K562 (cell line): ENCODE measurements at regions not wholly inside any gene's neighbourhood (a gene's known extent, or its start where the extent isn't known, plus 50 kb on each side); places are given as distances from the start of the nearest gene placed in this dataset.

Experiments
- ATAC-seq: fragments of 200-7000 bp; cut with Tn5 transposase; 3 replicates; pipeline ENCODE4 v1.9.1; 2020; ENCODE audit warnings: moderate library complexity
- BruUV-seq: library from RNA; stranded (reverse); fragments of 400-500 nt; replicated peaks from 2 replicates; lab custom pipeline; 2021; lab: Mats Ljungman, UMichigan
- CTCF ChIA-PET: fragments of 300-600 bp; formaldehyde crosslinking; extraction: SDS; loops from one replicate; lab custom pipeline; 2021; ENCODE audit warnings: low intra/inter-chr PET ratio; lab: Yijun Ruan, JAX
- POLR2A ChIA-PET: fragments of 300-600, 350-650 bp; sonication (Branson Sonifier 250); formaldehyde crosslinking; extraction: SDS; loops from one replicate; lab custom pipeline; 2021; ENCODE audit warnings: antibody characterized with exemption, inconsistent platforms; lab: Yijun Ruan, JAX
- DNase-seq, 4 experiments: peaks; one replicate each; pipeline versions ENCODE4 v3.0.0 to v3.0.0-alpha.2; 2011 to 2018; ENCODE audit warnings: low spot score in 3 of 4, mixed read lengths in 3 of 4; ENCODE audit errors: extremely low read depth in 1 of 4
- FAIRE-seq: peaks from 2 replicates; lab custom pipeline; 2011; peaks lifted over from hg19 to GRCh38; lab: Jason Lieb, UNC
- H2AFZ ChIP-seq: 2 replicates; pipeline ENCODE4 v1.6.0; 2011; ENCODE audit warnings: low read depth, low read length, control low read depth, inconsistent platforms
- H3K27ac ChIP-seq: fragments of 200-600 bp; 3 replicates; pipeline ENCODE4 v1.8.0; 2011; ENCODE audit warnings: low read depth, mild to moderate bottlenecking, control low read depth, inconsistent platforms, low read length, moderate library complexity, mixed read lengths; ENCODE audit errors: extremely low read depth
- H3K27me3 ChIP-seq, 2 experiments: fragments of 300-600 bp in 1 of 2; 2 replicates in 1 of 2; 3 replicates in 1 of 2; pipeline versions ENCODE4 v1.6.0 to v1.8.0; 2011; ENCODE audit warnings: inconsistent platforms in 2 of 2, low read length in 2 of 2, mild to moderate bottlenecking in 1 of 2, mixed read lengths in 1 of 2, moderate library complexity in 1 of 2; ENCODE audit not compliant: control insufficient read depth in 2 of 2, insufficient read depth in 2 of 2
- H3K36me3 ChIP-seq: fragments of 300-600 bp; 3 replicates; pipeline ENCODE4 v1.8.0; 2011; ENCODE audit warnings: mild to moderate bottlenecking, low read length, inconsistent platforms; ENCODE audit not compliant: control insufficient read depth, insufficient read depth
- H3K4me1 ChIP-seq, 2 experiments: fragments of 200-600 bp in 1 of 2; replicated peaks in 1 of 2; 2 replicates in 1 of 2; 3 replicates in 1 of 2; pipeline versions ENCODE4 v1.5.1 to v1.8.0; 2011; ENCODE audit warnings: inconsistent platforms in 2 of 2, low read length in 2 of 2, mild to moderate bottlenecking in 1 of 2, mixed read lengths in 1 of 2, moderate library complexity in 1 of 2; ENCODE audit not compliant: control insufficient read depth in 2 of 2, insufficient read depth in 2 of 2
- H3K4me2 ChIP-seq: 2 replicates; pipeline ENCODE4 v1.6.1; 2011; ENCODE audit warnings: low read length, control low read depth, inconsistent platforms, mixed read lengths; ENCODE audit not compliant: insufficient read depth
- H3K4me3 ChIP-seq: fragments of 200-600 bp; sonication (generic), shearing (Covaris generic); 2 replicates; pipeline ENCODE4 v1.5.1; 2016; ENCODE audit warnings: control low read depth, inconsistent platforms
- H3K79me2 ChIP-seq: fragments of 200-600 bp; 3 replicates; pipeline ENCODE4 v1.8.0; 2011; ENCODE audit warnings: low read length, inconsistent platforms; ENCODE audit not compliant: control insufficient read depth, insufficient read depth
- H3K9ac ChIP-seq, 2 experiments: 2 replicates each; pipeline versions ENCODE4 v1.6.0 to v1.6.1; 2011; ENCODE audit warnings: low read depth in 2 of 2, low read length in 2 of 2, control low read depth in 1 of 2, inconsistent platforms in 1 of 2, mild to moderate bottlenecking in 1 of 2, mixed read lengths in 1 of 2; ENCODE audit not compliant: insufficient read depth in 1 of 2
- H3K9me1 ChIP-seq: one replicate; pipeline ENCODE4 v1.6.0; 2011; ENCODE audit warnings: inconsistent platforms, mild to moderate bottlenecking, low read length, moderate library complexity; ENCODE audit not compliant: control insufficient read depth, insufficient read depth
- H3K9me3 ChIP-seq: replicated peaks from 2 replicates; pipeline ENCODE4 v1.5.1; 2011; ENCODE audit warnings: low read depth, low read length, inconsistent platforms; ENCODE audit not compliant: control insufficient read depth, insufficient read depth
- H4K20me1 ChIP-seq: replicated peaks from 2 replicates; pipeline ENCODE4 v1.6.1; 2011; ENCODE audit warnings: low read length, inconsistent platforms, mixed read lengths; ENCODE audit not compliant: control insufficient read depth, insufficient read depth
- ARID4B ChIP-seq: sonication (generic); formaldehyde crosslinking; IDR thresholded peaks from 2 replicates; pipeline ENCODE4 v1.8.0; 2022; ENCODE audit warnings: mild to moderate bottlenecking, missing genetic modification reagents
- BRCA1 ChIP-seq, 2 experiments: fragments of 450-650 bp in 1 of 2; sonication (generic) in 1 of 2; formaldehyde crosslinking in 1 of 2; IDR thresholded peaks; 2 replicates each; pipeline versions ENCODE4 v1.5.0 to v1.6.1; 2017 to 2020; ENCODE audit warnings: mild to moderate bottlenecking in 1 of 2, missing genetic modification reagents in 1 of 2
- ELF1 ChIP-seq: fragments of 200-800 bp; sonication (Bioruptor generic); IDR thresholded peaks from 2 replicates; pipeline ENCODE4 v1.6.1; 2016; ENCODE audit warnings: missing genetic modification characterization, missing compliant biosample characterization
- FOS ChIP-seq: IDR thresholded peaks from 3 replicates; pipeline ENCODE4 v1.6.1; 2011; ENCODE audit not compliant: insufficient read length; ENCODE audit errors: extremely low read depth
- FOXA1 ChIP-seq: fragments of 450-650 bp; IDR thresholded peaks from 2 replicates; pipeline ENCODE4 v1.6.1; 2016; ENCODE audit warnings: mild to moderate bottlenecking, borderline replicate concordance
- HDAC2 ChIP-seq: fragments of 450-650 bp; IDR thresholded peaks from 2 replicates; pipeline ENCODE4 v1.6.1; 2016; ENCODE audit warnings: mild to moderate bottlenecking
- HOXB6 ChIP-seq: fragments of 250-450 bp; sonication (Bioruptor Pico); IDR thresholded peaks from 2 replicates; pipeline ENCODE4 v1.5.1; 2022; ENCODE audit warnings: mild to moderate bottlenecking, borderline replicate concordance
- PCBP1 ChIP-seq: fragments of 200-400 bp; formaldehyde crosslinking; IDR thresholded peaks from 2 replicates; pipeline ENCODE4 v1.6.1; 2018; ENCODE audit warnings: mild to moderate bottlenecking, low read depth, low read length; ENCODE audit not compliant: poor library complexity, severe bottlenecking
- SNAPC5 ChIP-seq: fragments of 250-450 bp; sonication (Bioruptor Pico); IDR thresholded peaks from 2 replicates; pipeline ENCODE4 v1.8.0; 2021; ENCODE audit warnings: moderate library complexity, mild to moderate bottlenecking, inconsistent platforms
- UBTF ChIP-seq, 2 experiments: IDR thresholded peaks; 2 replicates each; pipeline ENCODE4 v1.6.1; 2012; ENCODE audit warnings: improper control_type of control experiment in 2 of 2, low read depth in 2 of 2, low read length in 2 of 2, borderline replicate concordance in 1 of 2
- ZBTB7A ChIP-seq: IDR thresholded peaks from 2 replicates; pipeline ENCODE4 v1.6.1; 2011; ENCODE audit warnings: low read depth, mild to moderate bottlenecking, low read length, moderate library complexity, borderline replicate concordance; ENCODE audit not compliant: control insufficient read depth
- ZFP1 ChIP-seq: fragments of 450-650 bp; formaldehyde crosslinking; IDR thresholded peaks from 2 replicates; pipeline ENCODE4 v1.4.0; 2020; ENCODE audit warnings: mild to moderate bottlenecking, mixed read lengths
- ZFP30 ChIP-seq: fragments of 250-450 bp; sonication (Bioruptor Pico); IDR thresholded peaks from 2 replicates; pipeline ENCODE4 v1.8.0; 2022; ENCODE audit warnings: moderate library complexity, mild to moderate bottlenecking, inconsistent platforms, borderline replicate concordance
- ZFX ChIP-seq: sonication (generic); formaldehyde crosslinking; IDR thresholded peaks from 2 replicates; pipeline ENCODE4 v1.8.0; 2022; ENCODE audit warnings: mild to moderate bottlenecking, missing genetic modification reagents, moderate library complexity
- ZNF324 ChIP-seq: fragments of 250-450 bp; sonication (Bioruptor Pico); IDR thresholded peaks from 2 replicates; pipeline ENCODE4 v1.4.0; 2020; ENCODE audit warnings: mild to moderate bottlenecking
- ZNF347 ChIP-seq: fragments of 450-650 bp; formaldehyde crosslinking; IDR thresholded peaks from 2 replicates; pipeline ENCODE4 v1.4.0; 2020; ENCODE audit warnings: low read depth, mild to moderate bottlenecking, moderate library complexity
- ZNF778 ChIP-seq: fragments of 450-650 bp; formaldehyde crosslinking; IDR thresholded peaks from 2 replicates; pipeline ENCODE4 v1.4.0; 2020; ENCODE audit warnings: mild to moderate bottlenecking, moderate library complexity
- in situ Hi-C: fragments of 300-500 bp; cut with MboI; formaldehyde crosslinking; loops from 4 replicates; pipeline ENCODE4 v1.15.0; 2018; ENCODE audit warnings: inconsistent platforms, mixed read lengths
- intact Hi-C: fragments of 100-400 bp; cut with micrococcal nuclease; formaldehyde crosslinking; loops from 2 replicates; pipeline ENCODE4 v1.14.2; 2022

GRCh38 chr2:67799886-67800285 lies 262.9 kb downstream of the C1D start:
- ChIA-PET POLR2A (no interaction called here), CTCF (no interaction called here)
- H3K9ac ChIP-seq = no peak overlapping the region
- FAIRE-seq (no peak), ATAC-seq (no peak), DNase-seq (no peak)
- H4K20me1 ChIP-seq = no peaks in the 10 kb centered on the region
- in situ Hi-C loops = no loop called here
- no peaks in the 10 kb centered on the region for H3K4me1 ChIP-seq
- H3K79me2 ChIP-seq = no peaks in the 10 kb centered on the region
- H3K27ac ChIP-seq = no peak overlapping the region
- no peaks in the 10 kb centered on the region for H3K36me3 ChIP-seq
- BruUV-seq = no TSS peak
- no peaks in the 10 kb centered on the region for H3K9me3 ChIP-seq
- no peak overlapping the region for H3K4me3 ChIP-seq
- intact Hi-C loops = no loop called here
- no peak overlapping the region for H2AFZ ChIP-seq
- no peak overlapping the region for H3K4me2 ChIP-seq
- H3K9me1 ChIP-seq = no peaks in the 10 kb centered on the region
- no peaks in the 10 kb centered on the region for H3K27me3 ChIP-seq
- no peak for TF ChIP-seq FOXA1
- no peak for TF ChIP-seq ZFP1
- TF ChIP-seq ARID4B (CRISPR knock-in tag) = no peak
- no peak for TF ChIP-seq ZNF347
- TF ChIP-seq ZBTB7A = no peak
- no peak for TF ChIP-seq PCBP1
- no peak for TF ChIP-seq SNAPC5 (CRISPR knock-in tag)
- no peak for TF ChIP-seq FOS
- TF ChIP-seq ZFX = no peak
- no peak for TF ChIP-seq BRCA1 (IDR thresholded peaks at IDR 0.05)
- no peak for TF ChIP-seq BRCA1 (CRISPR knock-in tag; IDR thresholded peaks at IDR 0.05)
- TF ChIP-seq ZNF324 (CRISPR knock-in tag) = no peak
- TF ChIP-seq ZNF778 = no peak
- no peak for TF ChIP-seq ZFP30 (CRISPR knock-in tag)
- no peak for TF ChIP-seq UBTF (IDR thresholded peaks at IDR 0.05; ENCODE audit: borderline replicate concordance in 1 of 2, low read depth in 2 of 2, low read length in 2 of 2)
- no peak for TF ChIP-seq HOXB6
- no peak for TF ChIP-seq ELF1 (tag)
- TF ChIP-seq HDAC2 = no peak
